AG10803 (cell line): ENCODE measurements at regions not wholly inside any gene's neighbourhood (a gene's known extent, or its start where the extent isn't known, plus 50 kb on each side); places are given as distances from the start of the nearest gene placed in this dataset.

Source experiments
- DNase-seq: peaks from one replicate; pipeline ENCODE4 v3.0.0; 2010; ENCODE audit warnings: low read depth
- H3K4me3 ChIP-seq: 2 replicates; pipeline ENCODE4 v1.5.1; 2011; ENCODE audit warnings: mild to moderate bottlenecking, low read length, control low read depth
- CTCF ChIP-seq: conservative IDR thresholded peaks from 2 replicates; pipeline ENCODE4 v1.5.1; 2011; ENCODE audit warnings: mild to moderate bottlenecking, low read length, control low read depth, inconsistent platforms

DNA sequence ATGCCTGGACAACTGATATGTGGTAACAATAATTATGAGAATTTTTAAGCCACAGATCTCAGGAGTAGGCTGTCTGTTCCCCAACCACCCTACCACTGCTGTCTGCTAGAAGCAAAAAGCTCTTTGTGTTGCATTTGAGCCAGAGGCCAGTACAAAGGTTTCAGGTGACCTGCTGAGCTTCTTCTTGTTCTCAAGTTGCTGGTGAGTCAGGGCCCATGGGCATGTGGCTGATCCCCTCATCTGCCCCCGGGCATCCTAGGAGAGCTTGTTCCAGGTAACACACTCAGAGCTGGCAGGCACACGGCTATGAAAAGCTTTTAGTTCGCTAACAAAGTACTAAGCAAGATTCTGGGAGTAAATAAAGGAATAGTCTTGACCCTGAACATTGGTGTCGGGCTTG is 285.3 kb downstream of the CDC5L start:
- no peak overlapping the region for H3K4me3 ChIP-seq
- no peak for TF ChIP-seq CTCF
- no peak for DNase-seq

- H3K4me3 ChIP-seq = no peak overlapping the region
- DNase-seq = no peak
- TF ChIP-seq CTCF = no peak
These were observed 287.0 kb downstream of the CDC5L start for GRCh38 chr6:44674226-44675155.

DNA sequence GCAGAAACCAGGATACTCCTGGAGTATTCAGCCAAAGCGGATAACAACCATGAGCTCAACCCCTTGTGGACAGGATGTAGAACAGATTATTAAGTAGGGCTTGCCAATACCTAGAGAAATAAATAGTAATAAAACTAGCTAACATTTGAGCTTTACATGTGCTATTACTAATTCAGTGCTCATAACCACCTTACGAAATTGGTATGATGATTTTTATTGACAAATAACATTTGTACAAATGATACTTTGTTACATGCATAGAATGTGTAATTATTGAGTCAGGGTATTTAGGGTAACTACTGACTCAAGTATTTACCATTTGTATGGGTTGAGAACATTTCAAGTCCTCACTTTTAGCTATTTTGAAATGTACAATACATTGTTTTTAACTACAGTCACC is 287.9 kb downstream of the CDC5L start:
- no peak for TF ChIP-seq CTCF
- no peak for DNase-seq
- no peak overlapping the region for H3K4me3 ChIP-seq

DNA sequence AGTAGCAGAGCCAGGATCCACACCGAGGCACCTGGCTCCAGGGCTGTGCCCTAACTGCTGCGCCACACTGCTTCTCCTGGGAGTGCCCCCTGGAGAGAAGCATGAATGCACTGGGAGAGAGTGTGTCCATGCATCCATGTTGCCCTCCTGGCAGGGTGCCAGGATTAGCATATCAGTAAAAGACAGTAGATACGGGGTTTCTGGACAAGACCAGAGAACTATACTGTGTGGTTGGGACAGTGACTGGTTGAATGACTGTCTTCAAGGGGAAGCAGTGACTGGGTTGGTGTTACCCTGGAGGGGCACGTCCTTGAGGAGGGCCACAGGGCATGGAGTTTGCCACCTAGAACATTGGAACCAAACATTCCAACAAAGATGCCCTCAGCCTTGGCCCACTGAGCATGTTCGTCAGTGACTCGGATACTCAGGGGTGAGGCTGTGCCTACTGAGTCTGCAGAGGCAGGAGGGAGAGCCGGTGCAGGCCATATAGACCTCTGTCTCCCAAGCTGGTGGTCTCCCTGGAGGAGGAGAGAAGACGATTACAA is 288.8 kb downstream of the CDC5L start:
- no peak for DNase-seq
- no peak overlapping the region for H3K4me3 ChIP-seq
- TF ChIP-seq CTCF = no peak

DNA sequence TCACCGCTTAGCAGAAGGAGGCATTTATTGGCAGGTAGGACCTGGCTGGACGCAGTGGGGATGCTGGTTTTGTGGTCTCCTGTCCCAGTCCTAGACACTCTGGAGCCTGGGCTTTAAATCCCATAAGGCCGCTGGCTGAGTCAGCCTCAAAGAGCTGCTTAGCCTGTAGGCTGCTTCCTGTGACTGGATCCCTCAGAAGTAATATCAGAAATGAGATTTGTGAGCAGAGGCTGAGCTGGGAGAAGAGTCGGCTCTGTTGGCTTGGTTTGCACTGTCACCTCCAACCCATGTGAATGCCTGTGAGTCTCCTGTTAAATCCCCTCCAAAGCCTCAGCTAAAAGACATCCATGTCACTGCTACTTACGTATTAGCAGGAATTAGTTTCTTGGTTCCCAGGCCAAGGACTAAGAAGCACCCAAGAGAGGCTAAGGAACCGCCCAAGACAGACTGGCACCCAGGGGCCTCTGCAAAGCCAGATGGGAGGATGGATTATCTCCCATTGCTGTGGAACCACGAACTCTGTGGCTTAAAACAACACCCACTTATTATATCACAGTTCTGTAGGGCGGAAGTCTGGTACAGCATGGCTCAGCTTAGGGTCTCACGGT is 289.4 kb downstream of the CDC5L start:
- DNase-seq = no peak
- no peak overlapping the region for H3K4me3 ChIP-seq
- no peak for TF ChIP-seq CTCF

- no peak for TF ChIP-seq CTCF
- no peak for DNase-seq
- no peak overlapping the region for H3K4me3 ChIP-seq
These were observed 290.9 kb downstream of the CDC5L start for GRCh38 chr6:44678252-44678935.
